ENCODE measurements at regions not wholly inside any gene's neighbourhood (a gene's known extent, or its start where the extent isn't known, plus 50 kb on each side); places are given as distances from the start of the nearest gene placed in this dataset.

- CTCF ChIA-PET, result no interaction called here
- BruUV-seq (replicated peaks), result no TSS peak
- Histone ChIP-seq H3K4me1 (ENCODE audit: insufficient read depth, low read length, poor library complexity, severe bottlenecking) (no peaks in the 10 kb centered on the region), H3K9me3 (ENCODE audit: low read depth, low read length, poor library complexity, severe bottlenecking) (no peaks in the 10 kb centered on the region), H3K4me3 (ENCODE audit: low read depth, low read length, poor library complexity, severe bottlenecking) (no peak overlapping the region), H3K36me3 (ENCODE audit: insufficient read depth, low read length, poor library complexity, severe bottlenecking) (no peaks in the 10 kb centered on the region), H3K27me3 (replicated peaks; ENCODE audit: insufficient read depth, low read depth, low read length, poor library complexity) (peaks cover 8% of the 10 kb centered on the region), H3K27ac (ENCODE audit: low read depth, low read length, poor library complexity, severe bottlenecking) (no peak overlapping the region)
- intact Hi-C loops (cut with micrococcal nuclease; ENCODE audit: unreplicated experiment), result no loop called here
- TF ChIP-seq EZH2 (IDR thresholded peaks at IDR 0.05; ENCODE audit: borderline replicate concordance, low read depth, low read length, poor library complexity, severe bottlenecking), result no peak
- no peak for TF ChIP-seq CTCF (conservative IDR thresholded peaks at IDR 0.05; ENCODE audit: low read depth, low read length)
- POLR2A ChIA-PET (ENCODE audit: low non-redundant PET), result no interaction called here
- no peak for DNase-seq (ENCODE audit: low spot score)
Observed at GRCh38 chr5:98206566-98206965, 566.9 kb upstream of the RGMB start.

- Histone ChIP-seq H3K4me1 (ENCODE audit: insufficient read depth, low read length, poor library complexity, severe bottlenecking) (no peaks in the 10 kb centered on the region), H3K4me3 (ENCODE audit: low read depth, low read length, poor library complexity, severe bottlenecking) (no peak overlapping the region), H3K27ac (ENCODE audit: low read depth, low read length, poor library complexity, severe bottlenecking) (no peak overlapping the region), H3K9me3 (ENCODE audit: low read depth, low read length, poor library complexity, severe bottlenecking) (no peaks in the 10 kb centered on the region), H3K36me3 (ENCODE audit: insufficient read depth, low read length, poor library complexity, severe bottlenecking) (no peaks in the 10 kb centered on the region), H3K27me3 (replicated peaks; ENCODE audit: insufficient read depth, low read depth, low read length, poor library complexity) (peaks cover 21% of the 10 kb centered on the region)
- TF ChIP-seq EZH2 (IDR thresholded peaks at IDR 0.05; ENCODE audit: borderline replicate concordance, low read depth, low read length, poor library complexity, severe bottlenecking) (no peak), CTCF (conservative IDR thresholded peaks at IDR 0.05; ENCODE audit: low read depth, low read length) (no peak)
- ChIA-PET CTCF (no interaction called here), POLR2A (ENCODE audit: low non-redundant PET) (no interaction called here)
- BruUV-seq (replicated peaks), result no TSS peak
- intact Hi-C loops (cut with micrococcal nuclease; ENCODE audit: unreplicated experiment), result no loop called here
- DNase-seq (ENCODE audit: low spot score), result no peak
Observed at GRCh38 chr5:98209418-98209817, 564.0 kb upstream of the RGMB start.

- Histone ChIP-seq H3K9me3 (ENCODE audit: low read depth, low read length, poor library complexity, severe bottlenecking) (no peaks in the 10 kb centered on the region), H3K27ac (ENCODE audit: low read depth, low read length, poor library complexity, severe bottlenecking) (no peak overlapping the region), H3K36me3 (ENCODE audit: insufficient read depth, low read length, poor library complexity, severe bottlenecking) (no peaks in the 10 kb centered on the region), H3K4me3 (ENCODE audit: low read depth, low read length, poor library complexity, severe bottlenecking) (no peak overlapping the region), H3K4me1 (ENCODE audit: insufficient read depth, low read length, poor library complexity, severe bottlenecking) (no peaks in the 10 kb centered on the region), H3K27me3 (replicated peaks; ENCODE audit: insufficient read depth, low read depth, low read length, poor library complexity) (peaks cover 25% of the 10 kb centered on the region)
- BruUV-seq (replicated peaks), result no TSS peak
- intact Hi-C loops (cut with micrococcal nuclease; ENCODE audit: unreplicated experiment), result no loop called here
- CTCF ChIA-PET, result no interaction called here
- POLR2A ChIA-PET (ENCODE audit: low non-redundant PET), result no interaction called here
- no peak for DNase-seq (ENCODE audit: low spot score)
- no peak for TF ChIP-seq CTCF (conservative IDR thresholded peaks at IDR 0.05; ENCODE audit: low read depth, low read length)
- no peak for TF ChIP-seq EZH2 (IDR thresholded peaks at IDR 0.05; ENCODE audit: borderline replicate concordance, low read depth, low read length, poor library complexity, severe bottlenecking)
Observed at GRCh38 chr5:98214240-98215051, 559.0 kb upstream of the RGMB start.
